ENCODE measurements at regions not wholly inside any gene's neighbourhood (a gene's known extent, or its start where the extent isn't known, plus 50 kb on each side); places are given as distances from the start of the nearest gene placed in this dataset.
A peak's percentile ranks its signal among the peaks of the same experiment; 100 is the strongest.

GRCh38 chr5:107265193-107265592 lies 405.5 kb downstream of the EFNA5 start:
- DNase-seq, result no peak

GRCh38 chr5:107263387-107264018 lies 407.2 kb downstream of the EFNA5 start:
- no peak for DNase-seq

GRCh38 chr5:107257885-107258520 lies 412.7 kb downstream of the EFNA5 start:
- no peak for DNase-seq

- DNase-seq, result no peak
Observed at GRCh38 chr5:107254902-107255234, 415.9 kb downstream of the EFNA5 start.

- no peak for DNase-seq
Observed at GRCh38 chr5:107254214-107254901, 416.4 kb downstream of the EFNA5 start.

- no peak for DNase-seq
Observed at GRCh38 chr5:107253246-107253645, 417.5 kb downstream of the EFNA5 start.

- DNase-seq, result no peak
Observed at GRCh38 chr5:107251151-107251550, 419.6 kb downstream of the EFNA5 start.

- DNase-seq, result peak in 19 of 58 donors; percentile 1 to 36 (median 5)
Observed at GRCh38 chr5:107248066-107248695, 422.6 kb downstream of the EFNA5 start.

GRCh38 chr5:107247427-107247826 lies 423.3 kb downstream of the EFNA5 start:
- no peak for DNase-seq

- DNase-seq, result no peak
Observed at GRCh38 chr5:107243220-107243579, 427.5 kb downstream of the EFNA5 start.

GRCh38 chr5:107242411-107243219 lies 428.1 kb downstream of the EFNA5 start:
- DNase-seq, result no peak

GRCh38 chr5:107241841-107242240 lies 428.9 kb downstream of the EFNA5 start:
- no peak for DNase-seq

- no peak for DNase-seq
Observed at GRCh38 chr5:107235167-107235566, 435.6 kb downstream of the EFNA5 start.

- no peak for DNase-seq
Observed at GRCh38 chr5:107232788-107233187, 437.9 kb downstream of the EFNA5 start.

- no peak for DNase-seq
Observed at GRCh38 chr5:107232293-107232692, 438.4 kb downstream of the EFNA5 start.

GRCh38 chr5:107231191-107231590 lies 439.5 kb downstream of the EFNA5 start:
- no peak for DNase-seq

- no peak for DNase-seq
Observed at GRCh38 chr5:107230367-107230766, 440.4 kb downstream of the EFNA5 start.

- no peak for DNase-seq
Observed at GRCh38 chr5:107228226-107228625, 442.5 kb downstream of the EFNA5 start.

GRCh38 chr5:107224272-107224671 lies 446.5 kb downstream of the EFNA5 start:
- DNase-seq, result no peak

- DNase-seq, result no peak
Observed at GRCh38 chr5:107223066-107223465, 447.7 kb downstream of the EFNA5 start.

GRCh38 chr5:107219993-107220392 lies 450.7 kb downstream of the EFNA5 start:
- no peak for DNase-seq

All from anterior cingulate cortex (tissue), 58 donors.